ENCODE measurements at regions not wholly inside any gene's neighbourhood (a gene's known extent, or its start where the extent isn't known, plus 50 kb on each side); places are given as distances from the start of the nearest gene placed in this dataset.

DNA sequence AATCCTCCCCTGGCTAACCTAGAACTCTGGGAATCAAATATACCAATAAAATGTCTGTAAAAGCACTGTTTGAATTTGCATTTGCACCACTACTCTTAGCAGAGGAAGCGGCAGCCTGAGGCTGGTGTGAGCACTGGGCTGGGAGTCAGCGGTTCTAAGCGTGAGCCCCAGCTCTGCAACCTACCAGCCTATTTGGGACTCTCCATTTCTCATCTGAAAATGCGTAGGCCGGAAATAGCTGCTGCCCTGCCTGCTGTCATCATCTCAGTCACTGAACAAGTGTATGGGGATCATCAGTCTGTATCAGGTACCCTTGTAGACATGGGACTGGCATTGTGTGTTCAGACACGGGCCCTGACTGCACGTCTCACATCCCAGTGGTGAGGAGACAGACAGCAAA lies 194.3 kb downstream of the ANKRD30B start:
- no peaks in the 10 kb centered on the region for H3K9me3 ChIP-seq
- no peaks in the 10 kb centered on the region for H3K4me1 ChIP-seq
- TF ChIP-seq, protein P1, sequence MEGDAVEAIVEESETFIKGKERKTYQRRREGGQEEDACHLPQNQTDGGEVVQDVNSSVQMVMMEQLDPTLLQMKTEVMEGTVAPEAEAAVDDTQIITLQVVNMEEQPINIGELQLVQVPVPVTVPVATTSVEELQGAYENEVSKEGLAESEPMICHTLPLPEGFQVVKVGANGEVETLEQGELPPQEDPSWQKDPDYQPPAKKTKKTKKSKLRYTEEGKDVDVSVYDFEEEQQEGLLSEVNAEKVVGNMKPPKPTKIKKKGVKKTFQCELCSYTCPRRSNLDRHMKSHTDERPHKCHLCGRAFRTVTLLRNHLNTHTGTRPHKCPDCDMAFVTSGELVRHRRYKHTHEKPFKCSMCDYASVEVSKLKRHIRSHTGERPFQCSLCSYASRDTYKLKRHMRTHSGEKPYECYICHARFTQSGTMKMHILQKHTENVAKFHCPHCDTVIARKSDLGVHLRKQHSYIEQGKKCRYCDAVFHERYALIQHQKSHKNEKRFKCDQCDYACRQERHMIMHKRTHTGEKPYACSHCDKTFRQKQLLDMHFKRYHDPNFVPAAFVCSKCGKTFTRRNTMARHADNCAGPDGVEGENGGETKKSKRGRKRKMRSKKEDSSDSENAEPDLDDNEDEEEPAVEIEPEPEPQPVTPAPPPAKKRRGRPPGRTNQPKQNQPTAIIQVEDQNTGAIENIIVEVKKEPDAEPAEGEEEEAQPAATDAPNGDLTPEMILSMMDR (IDR thresholded peaks at IDR 0.05): no peak
- intact Hi-C loops (cut with DNase I): no loop called here
- DNase-seq (no peak), ATAC-seq (no peak)
- no peak overlapping the region for H3K4me3 ChIP-seq
- no peaks in the 10 kb centered on the region for H3K36me3 ChIP-seq
- H3K27ac ChIP-seq: no peak overlapping the region
- H3K27me3 ChIP-seq: no peaks in the 10 kb centered on the region

DNA sequence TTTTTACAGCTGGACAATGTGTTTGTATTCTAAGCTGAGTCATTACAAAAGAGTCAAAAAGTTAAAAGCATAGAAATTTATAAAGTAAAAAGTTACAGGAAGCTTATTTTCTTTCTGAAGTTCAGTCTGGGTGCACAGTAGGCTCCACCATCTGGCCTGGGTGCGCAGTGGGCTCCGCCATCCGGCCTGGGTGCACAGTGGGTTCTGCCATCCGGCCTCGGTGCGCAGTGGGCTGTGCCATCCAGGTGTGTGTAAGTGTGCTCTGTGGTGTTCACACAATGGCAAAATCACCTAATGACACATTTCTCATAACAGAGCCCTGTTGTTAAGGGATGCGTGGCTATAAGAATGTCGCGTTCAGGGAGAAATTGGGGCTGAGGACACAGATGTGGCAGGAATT lies 195.5 kb downstream of the ANKRD30B start:
- no peak overlapping the region for H3K27ac ChIP-seq
- no peak for DNase-seq
- H3K36me3 ChIP-seq: no peaks in the 10 kb centered on the region
- H3K27me3 ChIP-seq: no peaks in the 10 kb centered on the region
- TF ChIP-seq, protein P1 (IDR thresholded peaks at IDR 0.05): no peak
- no peak for ATAC-seq
- H3K9me3 ChIP-seq: no peaks in the 10 kb centered on the region
- H3K4me3 ChIP-seq: no peak overlapping the region
- H3K4me1 ChIP-seq: no peaks in the 10 kb centered on the region
- intact Hi-C loops (cut with DNase I): no loop called here

DNA sequence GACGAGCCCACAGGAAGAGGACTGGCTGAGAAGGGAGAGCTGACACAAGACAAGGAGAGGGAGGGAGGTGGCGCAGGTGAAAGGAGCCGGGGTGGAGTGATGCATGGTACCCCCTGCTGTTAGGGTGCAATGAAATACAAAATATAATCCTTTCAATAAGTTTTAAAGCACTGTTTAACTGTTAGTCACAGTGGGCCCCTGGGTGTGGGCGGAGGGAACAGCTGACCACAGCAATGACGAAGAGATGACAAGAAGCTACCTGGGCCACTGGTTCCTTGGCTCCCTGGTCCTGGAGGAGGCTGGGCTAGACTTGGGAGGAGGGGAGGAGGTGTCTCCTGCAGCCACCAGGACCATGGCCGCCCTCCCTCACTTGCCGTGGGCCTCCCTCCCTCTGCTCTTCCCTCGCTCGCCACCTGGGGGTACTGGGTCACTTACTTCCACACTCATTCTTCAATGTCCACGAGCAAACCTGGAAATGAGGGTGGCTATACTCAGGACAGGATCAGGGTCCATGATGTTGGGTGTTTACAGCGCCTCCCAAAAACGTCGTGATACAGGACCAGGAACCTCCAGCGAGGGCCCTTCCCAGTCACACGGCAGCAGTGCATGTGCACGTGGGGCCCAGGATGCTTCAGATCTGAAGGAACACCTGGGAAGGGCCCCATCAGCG lies 196.1 kb downstream of the ANKRD30B start:
- ATAC-seq (no peak), DNase-seq (no peak)
- Histone ChIP-seq H3K27ac (no peak overlapping the region), H3K9me3 (no peaks in the 10 kb centered on the region), H3K36me3 (no peaks in the 10 kb centered on the region), H3K27me3 (no peaks in the 10 kb centered on the region), H3K4me1 (no peaks in the 10 kb centered on the region), H3K4me3 (no peak overlapping the region)
- TF ChIP-seq, protein P1 (IDR thresholded peaks at IDR 0.05): no peak
- intact Hi-C loops (cut with DNase I): no loop called here

DNA sequence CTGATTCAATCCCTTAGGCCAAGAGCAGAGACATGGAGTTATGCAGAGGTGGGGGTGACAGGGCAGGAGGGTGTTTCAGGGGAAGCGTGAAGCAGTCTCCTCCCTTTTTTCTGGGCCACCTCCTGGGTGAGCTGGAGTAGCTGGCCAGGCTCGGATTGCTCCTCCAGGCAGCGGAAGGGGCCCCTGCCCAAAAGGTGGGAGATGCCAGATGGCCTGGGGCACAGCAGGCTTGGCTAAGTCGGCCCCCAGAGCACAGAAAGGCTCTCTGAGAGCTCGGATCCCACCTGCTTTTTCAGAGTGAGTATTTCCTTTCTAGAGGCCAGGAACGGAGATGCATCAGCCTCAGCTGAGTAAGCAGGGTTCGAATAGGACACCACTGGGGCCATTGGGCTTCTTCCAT lies 196.9 kb downstream of the ANKRD30B start:
- no peaks in the 10 kb centered on the region for H3K9me3 ChIP-seq
- intact Hi-C loops (cut with DNase I): no loop called here
- H3K4me1 ChIP-seq: no peaks in the 10 kb centered on the region
- H3K4me3 ChIP-seq: no peak overlapping the region
- TF ChIP-seq, protein P1 (IDR thresholded peaks at IDR 0.05): no peak
- no peak overlapping the region for H3K27ac ChIP-seq
- H3K36me3 ChIP-seq: no peaks in the 10 kb centered on the region
- no peaks in the 10 kb centered on the region for H3K27me3 ChIP-seq
- DNase-seq: no peak
- no peak for ATAC-seq

DNA sequence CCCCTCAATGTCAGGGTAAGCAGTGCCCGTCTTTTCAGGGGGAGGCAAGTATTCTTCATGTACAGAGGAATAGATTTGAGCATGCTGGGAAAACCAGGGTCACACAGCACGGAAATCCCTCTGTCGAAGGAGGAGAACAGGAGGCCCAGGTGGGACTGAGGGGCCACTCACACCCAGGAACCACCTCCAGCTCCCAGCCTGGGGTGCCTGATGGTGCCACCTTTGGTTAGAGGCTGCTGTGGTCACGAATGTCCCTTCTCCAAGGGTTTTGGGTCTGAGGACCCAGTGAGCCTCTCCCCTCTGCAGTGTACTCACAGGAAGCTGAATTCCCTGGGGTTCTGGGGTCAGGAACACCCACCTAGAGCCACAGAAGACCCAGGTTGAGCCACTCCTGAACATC lies 197.3 kb downstream of the ANKRD30B start:
- intact Hi-C loops (cut with DNase I): no loop called here
- Histone ChIP-seq H3K36me3 (no peaks in the 10 kb centered on the region), H3K9me3 (no peaks in the 10 kb centered on the region), H3K4me3 (no peak overlapping the region), H3K27ac (no peak overlapping the region), H3K27me3 (no peaks in the 10 kb centered on the region), H3K4me1 (no peaks in the 10 kb centered on the region)
- TF ChIP-seq, protein P1 (IDR thresholded peaks at IDR 0.05): no peak
- no peak for ATAC-seq
- no peak for DNase-seq
